ENCODE measurements at regions not wholly inside any gene's neighbourhood (a gene's known extent, or its start where the extent isn't known, plus 50 kb on each side); places are given as distances from the start of the nearest gene placed in this dataset.

DNA sequence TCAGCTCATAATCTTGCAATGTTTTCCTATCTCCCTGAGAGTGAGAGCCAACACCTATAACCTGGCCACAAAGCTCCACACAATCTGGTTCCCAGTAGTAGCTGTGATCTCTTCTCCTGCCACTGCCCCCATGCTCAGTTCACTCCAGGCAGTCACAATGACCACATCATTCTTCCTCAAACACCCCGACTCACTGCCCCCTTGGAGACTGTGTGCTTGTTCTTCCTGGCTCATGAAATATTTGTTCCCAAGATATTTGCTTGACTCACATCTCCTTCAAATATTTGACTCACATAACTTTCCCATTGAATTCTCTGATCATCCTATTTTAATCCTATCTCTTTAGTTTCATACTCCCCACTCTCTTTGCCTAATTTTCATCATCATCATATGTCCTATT lies 173.7 kb downstream of the AREG start:
- DNase-seq, result no peak

DNA sequence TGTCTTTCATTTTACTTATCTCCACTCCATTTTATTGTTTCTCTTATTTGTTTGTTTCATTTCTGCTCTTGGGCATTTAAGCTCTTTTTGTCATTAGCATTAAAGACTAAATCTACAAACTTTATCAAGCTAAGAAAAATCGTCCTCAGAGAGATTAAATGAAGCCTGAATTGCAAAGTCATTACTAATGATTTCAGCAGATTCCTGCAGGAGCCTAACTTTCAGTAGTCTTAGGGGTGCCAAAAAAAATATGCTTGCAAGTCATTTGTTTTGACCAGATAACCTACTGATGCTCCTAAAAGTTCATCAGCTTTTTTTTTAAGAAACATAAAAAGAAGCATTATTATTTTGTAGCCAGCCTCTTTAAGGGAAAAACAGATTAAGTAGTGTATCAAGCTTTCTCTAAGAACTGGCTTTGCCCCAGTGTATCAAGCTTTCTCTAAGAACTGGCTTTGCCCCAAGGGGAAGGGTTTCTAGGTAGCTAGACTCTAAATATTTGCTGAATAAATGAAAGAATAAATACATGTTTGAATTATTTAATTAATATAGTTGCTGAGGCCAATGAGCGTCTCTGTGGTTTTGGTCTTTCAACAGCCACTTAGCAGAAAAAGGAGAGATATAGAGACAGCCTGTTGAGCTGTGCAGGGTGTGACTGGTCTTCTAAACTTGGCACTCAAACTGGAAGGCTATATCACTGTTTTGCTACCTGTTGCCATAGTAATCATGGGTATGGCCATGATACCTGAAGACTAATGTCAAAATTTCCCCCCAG lies 174.2 kb downstream of the BTC start:
- DNase-seq, result no peak

DNA sequence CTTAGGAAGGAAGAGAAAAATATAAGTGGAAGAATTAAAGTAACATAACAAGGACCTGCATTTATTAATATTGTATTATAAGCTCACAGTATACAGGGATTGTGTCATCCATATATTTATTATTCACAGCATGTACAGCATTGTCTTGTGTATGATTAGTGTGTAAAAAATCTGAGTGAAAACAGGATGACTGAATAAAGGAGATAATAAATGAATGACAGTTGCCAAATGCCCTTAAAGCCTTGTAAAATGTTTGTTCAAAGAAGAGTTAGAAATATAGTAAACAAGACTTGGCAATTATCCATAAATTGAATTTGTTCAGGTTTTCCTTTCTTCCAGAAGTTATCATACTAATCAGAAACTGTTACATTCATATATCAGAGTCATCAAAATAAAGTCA lies 172.7 kb downstream of the BTC start:
- DNase-seq, result no peak

DNA sequence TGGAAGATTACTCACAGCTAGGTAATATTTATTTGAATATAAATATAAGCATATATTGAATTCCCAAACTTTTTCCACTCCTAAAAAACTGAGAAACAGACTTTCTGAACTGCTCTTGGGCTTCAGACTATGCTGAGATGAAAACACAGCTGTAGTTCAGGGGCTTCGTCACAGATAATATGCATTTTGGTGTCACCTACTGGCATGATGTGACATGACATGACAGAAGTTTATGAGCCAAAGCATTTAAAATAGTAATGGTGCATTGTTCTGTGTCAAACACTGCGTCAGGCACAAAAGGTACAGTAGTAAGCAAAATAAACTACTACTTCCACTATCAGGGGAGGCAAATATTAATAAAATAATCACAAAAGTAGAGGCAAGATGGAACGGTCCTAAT lies 171.3 kb downstream of the BTC start:
- no peak for DNase-seq

DNA sequence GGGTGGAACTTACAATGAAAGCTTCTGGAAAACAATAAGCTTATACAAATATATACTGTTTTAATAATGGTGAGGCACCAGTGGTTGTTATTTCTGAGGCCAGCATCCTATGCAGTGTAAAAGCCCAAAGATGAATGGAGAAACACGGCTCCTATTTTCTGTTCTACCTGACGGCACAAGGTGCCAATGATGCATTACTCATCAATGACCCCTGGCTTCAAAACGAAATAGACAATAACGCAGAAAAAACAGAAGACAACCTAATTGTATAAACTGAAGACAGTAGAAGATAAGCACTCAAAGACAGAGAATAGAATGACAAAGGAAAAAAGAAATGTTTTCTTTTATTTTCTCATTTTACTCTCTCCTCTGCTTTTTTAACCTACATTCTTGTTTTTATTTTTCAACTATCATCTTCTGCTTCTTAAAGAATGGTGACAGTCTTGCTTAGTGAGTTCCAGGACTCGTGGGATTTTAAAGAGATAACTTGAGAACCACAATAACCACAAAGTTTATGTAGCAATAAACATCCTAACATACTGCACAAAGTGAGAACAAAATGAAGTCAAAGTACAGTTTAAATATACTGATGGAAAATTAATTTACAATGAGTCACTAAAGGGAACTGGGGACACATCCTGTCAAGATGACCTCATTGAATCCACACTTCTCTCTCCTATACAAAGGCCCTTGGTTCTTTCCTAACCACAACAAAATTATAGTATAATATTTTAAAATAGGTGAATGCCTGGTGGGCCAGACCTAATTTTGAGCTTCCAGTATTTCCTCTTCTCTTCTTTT lies 169.8 kb downstream of the BTC start:
- no peak for DNase-seq

DNA sequence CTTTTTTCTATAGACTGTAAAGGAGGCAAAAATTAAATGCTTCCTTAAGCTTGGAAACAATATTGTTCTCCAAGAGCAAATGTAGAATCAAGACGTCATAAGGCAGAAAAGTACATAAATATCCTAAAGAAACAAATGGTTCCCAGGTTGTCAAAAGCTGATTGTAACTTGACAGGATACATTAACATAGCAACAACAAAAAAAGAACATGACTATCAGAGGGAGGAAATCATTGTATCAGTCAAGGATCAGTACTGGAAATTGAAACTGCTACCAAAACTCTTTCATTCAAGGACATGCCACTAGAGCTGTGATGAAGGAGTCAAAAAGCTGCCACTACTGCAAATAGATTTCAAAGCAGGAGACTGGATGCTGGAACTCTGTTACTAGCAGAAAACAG lies 168.3 kb downstream of the BTC start:
- DNase-seq, result no peak

DNA sequence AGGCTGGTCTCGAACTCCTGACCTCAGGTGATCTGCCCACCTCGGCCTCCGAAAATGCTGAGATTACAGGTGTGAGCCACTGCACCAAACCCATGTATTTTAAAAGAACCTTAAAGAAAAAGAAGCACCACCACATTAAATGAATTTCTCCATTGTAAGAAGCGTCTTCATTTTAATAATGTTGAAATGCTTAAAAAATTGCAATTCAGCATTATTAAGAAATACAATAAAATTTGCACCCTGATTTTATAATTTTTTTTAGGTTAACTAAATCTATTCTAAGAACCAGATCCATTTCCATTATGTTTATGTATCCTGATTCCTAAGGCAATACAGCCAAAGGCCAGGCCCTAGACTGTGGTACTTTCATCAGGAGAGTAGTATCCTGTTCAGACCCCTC lies 167.2 kb downstream of the BTC start:
- DNase-seq, result no peak

DNA sequence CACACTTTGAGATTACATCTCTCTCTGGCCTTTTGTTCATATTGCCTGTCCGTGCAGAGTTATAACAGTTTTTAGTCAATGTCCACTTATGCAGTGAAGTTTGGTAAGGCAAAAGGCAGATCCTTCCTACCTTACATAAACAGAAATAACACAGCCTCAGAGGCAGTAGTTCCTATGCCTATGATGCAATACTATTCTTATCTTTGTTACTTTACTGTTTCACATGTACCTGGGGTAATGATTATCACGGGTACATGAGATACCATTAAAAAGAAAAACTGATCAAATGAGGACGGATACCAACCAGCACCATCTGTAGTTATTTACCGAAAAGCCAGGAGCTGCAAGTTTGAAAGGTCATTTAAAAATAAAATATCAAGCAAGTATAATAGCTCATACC lies 166.8 kb downstream of the BTC start:
- no peak for DNase-seq

DNA sequence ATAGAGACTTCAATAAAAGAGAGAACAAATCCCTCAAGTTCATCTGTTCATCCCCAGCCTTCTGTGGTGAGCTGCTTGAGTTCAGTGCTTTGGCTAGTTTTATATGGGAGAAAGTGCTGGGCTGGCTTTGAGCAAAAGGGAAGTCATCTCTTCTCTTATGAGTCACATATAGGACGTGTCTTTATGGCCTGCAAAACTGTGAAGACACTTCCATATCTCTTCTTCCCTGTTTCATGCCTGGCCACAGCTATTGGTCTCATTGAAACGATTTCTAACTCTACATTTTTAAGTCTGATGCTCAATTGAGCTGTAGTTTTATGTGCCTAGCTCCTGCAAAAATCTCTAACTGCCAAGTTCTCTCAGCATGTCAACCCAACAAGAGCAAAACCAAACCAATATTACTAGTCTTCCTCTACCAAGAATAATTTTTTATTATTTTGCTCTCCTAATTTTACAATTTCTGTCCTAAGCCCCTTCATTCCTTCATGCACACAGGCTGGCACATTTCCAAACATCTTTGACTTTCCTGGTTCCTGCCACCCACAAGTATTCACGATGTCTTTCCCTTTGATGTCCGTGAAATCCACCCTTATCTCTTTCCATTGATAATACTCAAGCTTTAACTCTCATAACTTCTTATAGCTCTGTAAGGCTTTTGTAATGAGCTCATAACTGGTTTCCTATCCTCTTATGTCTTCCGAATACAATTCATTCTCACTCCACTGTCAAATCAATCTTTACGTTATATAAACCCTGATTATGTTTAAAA lies 165.3 kb downstream of the BTC start:
- DNase-seq, result no peak

DNA sequence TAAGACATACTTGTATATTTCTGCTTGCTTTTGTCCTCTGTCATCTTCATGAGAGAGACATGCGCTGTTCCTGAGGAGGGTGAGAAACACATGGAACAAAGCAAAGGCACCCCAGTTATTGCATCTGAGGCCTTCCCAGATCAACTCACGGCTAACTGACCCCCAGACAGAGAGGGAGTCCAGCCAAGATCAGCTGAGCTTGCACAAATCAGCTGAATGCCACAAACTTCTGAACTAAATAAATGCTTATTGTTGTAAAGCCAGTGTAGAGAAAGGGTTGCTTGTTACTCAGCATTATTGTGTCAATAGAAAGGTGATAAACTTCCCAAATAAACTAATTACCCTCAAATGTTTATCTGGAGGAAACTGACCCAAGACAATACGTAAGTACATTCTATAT lies 163.8 kb downstream of the BTC start:
- no peak for DNase-seq

DNA sequence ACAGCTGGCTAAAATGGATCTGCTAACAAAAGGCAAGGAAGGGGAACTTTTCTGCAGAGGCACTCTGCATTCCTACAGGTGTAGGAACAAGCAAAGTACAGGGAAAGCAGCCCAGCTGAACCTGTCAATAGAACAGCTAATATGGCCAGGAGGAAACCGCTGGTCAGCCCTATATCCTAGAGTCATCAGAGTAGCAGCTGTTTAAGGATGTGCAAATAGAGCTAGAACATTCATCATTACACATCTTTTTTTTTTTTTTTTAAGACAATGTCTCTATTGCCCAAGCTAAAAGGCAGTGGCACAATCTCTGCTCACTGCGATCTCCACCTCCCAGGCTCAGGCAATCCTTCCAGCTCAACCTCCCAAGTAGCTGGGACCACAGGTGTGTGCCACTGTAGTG lies 163.0 kb downstream of the BTC start:
- no peak for DNase-seq

DNA sequence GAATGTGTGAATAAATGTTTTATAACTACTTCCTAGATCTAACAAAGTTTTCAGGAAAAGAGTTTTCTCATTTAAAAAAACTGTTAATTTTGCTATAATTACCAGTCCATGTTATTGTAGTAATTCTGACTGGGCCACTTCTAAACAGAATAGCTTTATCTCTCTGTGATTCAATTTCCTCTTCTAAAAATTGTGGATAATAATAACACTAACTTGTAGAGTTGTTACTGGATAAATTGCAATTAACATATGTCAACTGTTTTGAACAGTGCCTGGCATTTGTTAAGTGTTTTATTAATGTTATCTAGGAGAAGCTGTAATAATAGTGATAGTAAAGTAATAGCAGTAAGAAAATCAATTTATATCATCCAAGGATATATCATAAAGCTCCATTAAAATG lies 162.3 kb downstream of the BTC start:
- no peak for DNase-seq

DNA sequence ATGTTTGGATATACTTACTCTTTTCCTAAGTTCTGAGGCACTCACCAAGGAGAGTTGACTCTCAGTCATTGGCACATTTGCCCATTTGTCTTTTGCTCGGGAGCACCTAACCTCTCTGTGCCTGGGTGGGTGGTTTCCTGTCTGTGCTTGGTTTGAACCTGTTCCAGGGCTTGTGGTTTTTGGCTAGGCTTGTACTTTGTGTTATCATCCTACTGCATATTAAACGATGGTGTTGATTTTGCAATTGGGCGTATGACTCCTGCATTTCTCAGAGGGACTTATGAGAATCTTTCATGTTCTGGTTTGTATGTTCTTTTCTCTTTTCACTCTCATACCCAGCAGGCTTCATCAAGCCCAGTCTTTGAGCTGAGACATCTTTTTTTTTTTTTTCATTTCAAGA lies 161.7 kb downstream of the BTC start:
- DNase-seq, result no peak

DNA sequence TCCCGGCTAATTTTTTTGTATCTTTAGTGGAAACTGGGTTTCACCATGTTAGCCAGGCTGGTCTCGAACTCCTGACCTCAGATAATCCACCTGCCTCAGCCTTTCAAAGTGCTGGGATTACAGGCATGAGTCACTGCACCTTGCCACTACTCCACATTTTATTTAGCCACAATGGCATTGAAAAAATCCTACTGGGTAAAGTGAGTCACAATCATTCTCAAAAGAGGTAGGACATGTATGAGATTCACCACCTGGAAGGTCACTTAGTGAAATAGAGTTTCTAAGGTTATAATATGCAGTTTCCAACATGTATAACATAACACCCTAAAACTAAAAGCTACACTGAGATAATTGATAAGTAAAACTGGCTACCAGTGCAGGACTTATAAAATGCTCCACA lies 159.2 kb downstream of the BTC start:
- DNase-seq, result no peak

DNA sequence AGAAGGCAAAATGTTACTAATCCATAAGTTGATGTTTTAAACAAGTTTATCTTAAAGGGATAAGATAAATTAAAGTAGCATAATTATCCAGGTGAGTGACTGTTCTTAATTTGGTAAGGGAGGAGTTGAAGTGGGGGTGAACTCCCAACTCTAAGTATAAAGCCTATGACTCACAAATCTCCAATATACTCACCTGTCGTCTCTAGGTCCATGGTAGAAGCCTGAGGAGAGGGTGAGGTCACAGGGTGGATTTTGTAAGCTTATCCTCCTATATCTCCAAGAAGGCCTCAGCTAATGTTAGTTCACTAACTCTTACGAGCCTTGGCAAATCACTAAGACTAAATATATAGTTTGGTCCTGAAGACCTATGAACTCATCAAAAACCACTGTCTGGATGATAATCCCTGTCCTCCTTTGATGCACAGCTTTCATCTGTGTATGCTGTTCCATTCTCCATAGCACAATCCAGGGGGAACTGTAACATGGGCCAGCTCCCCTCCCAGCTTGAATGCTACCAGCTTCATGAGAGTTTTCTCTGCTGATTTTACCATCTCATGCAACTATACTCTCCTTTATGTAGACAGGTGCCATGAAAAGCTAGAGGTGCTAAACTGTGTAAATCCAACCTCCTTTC lies 158.7 kb downstream of the BTC start:
- no peak for DNase-seq

DNA sequence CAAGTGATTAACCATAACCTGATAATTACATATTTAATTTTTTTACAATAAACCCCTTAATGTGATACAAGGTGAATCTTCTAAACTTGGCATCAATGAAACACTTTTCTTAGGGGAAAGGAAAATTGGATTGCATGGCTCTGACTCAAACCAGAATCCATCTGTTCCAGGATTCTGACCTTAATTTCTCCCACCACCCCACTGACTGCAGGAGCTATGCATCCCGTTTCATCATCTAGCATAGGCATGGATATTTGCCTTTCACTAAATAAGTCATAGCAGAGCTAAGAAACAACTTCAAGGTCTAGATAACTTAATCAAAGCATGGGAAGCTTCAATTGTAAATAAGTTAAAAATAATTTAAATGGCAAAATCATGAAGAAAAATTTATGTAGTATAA lies 156.3 kb downstream of the BTC start:
- no peak for DNase-seq

DNA sequence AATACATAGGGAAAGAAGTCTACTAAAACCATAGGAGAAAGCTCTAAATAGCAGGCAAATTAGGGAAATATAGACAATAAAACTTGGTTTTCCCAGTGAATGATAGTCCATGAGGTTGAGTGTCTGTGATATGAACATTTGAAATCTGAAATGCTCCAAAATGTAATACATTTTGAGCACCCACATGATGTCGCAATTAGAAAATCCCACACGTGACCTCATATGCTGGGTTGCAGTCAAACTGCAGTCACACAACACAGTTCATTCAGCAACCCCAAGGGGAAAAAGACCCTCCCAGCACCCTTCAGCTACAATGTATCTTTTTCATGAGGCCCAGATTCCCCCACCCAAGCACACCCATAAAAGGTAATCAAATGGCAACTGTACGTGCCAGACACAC lies 155.6 kb downstream of the BTC start:
- DNase-seq, result no peak

DNA sequence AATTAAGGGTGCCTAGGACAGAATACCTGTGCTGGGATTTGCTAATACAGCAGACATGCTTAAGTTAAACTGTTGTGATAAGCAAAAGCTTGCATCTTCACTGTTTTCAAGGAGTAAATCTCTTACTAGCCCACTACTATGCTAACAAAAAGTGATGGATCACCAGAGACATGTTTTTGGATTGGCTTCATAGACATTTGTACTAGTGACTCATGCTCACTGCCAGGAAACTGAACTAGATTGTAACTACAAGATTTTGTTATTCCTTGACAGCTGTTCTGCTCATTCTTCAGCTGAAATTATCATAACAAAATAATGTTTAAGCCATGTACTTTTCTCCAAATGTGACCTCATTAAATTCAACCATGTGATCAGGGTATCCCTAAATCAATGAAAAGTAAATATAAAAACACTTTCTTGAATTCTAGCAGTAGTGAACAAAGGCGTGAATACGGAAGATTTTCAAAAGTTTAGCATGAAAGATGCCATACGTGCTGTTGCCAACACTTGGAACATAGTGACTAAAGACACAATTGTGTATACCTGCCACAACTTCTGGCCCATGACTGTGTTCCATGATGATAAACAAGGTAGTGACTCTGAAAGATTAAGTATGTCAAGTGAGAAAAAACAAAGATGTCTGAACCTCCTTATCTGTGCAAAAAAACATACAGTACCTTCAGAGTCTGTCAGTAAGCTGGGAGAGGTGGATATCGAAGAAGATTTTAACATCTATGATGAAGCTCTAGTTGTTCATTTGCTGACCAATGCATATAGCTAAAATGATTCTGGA lies 154.0 kb downstream of the BTC start:
- DNase-seq, result no peak

DNA sequence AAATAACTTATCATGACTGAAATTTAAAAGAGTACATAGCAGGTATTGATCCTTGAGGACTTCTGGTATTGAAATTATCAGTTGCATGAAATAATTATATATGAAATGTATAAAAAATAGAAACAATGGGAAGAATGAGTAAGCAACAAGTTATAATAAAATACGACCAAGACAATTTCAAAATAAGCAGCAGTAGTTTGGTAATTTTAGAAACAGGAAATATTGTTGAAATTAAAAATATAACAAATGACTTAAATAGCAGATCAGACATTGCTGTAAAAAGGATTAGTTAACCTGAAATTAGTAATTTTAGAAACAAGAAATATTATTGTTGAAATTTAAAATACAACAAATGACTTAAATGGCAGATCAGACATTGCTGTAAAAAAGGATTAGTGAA lies 152.3 kb downstream of the BTC start:
- no peak for DNase-seq

DNA sequence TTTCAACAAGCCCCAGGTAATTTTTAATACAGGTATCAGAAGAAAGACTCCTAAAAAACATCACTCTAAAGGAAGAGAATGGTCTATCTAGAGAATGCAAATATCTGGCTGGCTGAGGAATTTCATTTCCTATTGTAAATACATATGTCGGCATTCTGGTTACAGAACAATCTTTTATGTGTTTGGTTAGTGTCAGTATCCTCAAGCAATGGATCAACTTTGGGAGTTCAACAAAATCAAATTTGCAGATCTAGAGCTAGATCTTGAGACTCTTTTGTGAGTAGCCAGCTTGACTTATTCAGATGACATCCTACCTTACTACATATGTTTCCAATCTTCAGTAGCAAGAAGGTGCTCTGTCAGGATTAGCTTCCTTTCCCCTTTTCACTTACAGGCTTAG lies 145.1 kb downstream of the BTC start:
- no peak for DNase-seq

DNA sequence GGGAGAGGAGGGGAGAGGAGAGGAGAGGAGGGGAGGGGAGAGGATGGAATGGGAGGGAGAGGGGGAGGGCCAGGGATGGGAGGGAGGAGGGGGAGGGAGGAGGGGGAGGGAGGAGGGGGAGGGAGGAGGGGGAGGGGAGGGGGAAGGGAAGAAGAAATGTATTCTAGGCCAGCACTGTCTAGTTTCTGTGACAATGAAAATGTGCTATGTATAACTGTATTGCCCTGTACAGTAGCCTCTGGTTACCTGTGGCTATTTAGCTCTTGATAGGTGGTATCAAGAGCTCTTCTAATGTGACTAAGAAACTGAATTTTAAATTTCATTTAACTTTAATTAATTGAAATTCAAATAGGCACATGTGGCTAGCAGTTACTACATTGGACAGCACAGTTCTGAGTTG lies 143.1 kb downstream of the BTC start:
- no peak for DNase-seq
